NCI-H2107 treated with DMSO at 0.1 percent for 48 hours (cell line): ENCODE measurements at regions not wholly inside any gene's neighbourhood (a gene's known extent, or its start where the extent isn't known, plus 50 kb on each side); places are given as distances from the start of the nearest gene placed in this dataset.

Experiments used
- DNase-seq: peaks from one replicate; lab custom pipeline; 2025; ENCODE audit not compliant: unreplicated experiment; lab: John Stamatoyannopoulos, UW

- no peak for DNase-seq
These were observed 901.7 kb downstream of the KCNMA1 start for GRCh38 chr10:76735866-76736265.

- DNase-seq, result no peak
These were observed 904.1 kb downstream of the KCNMA1 start for GRCh38 chr10:76733441-76733936.

GRCh38 chr10:76732306-76732705, 905.3 kb downstream of the KCNMA1 start:
- no peak for DNase-seq

GRCh38 chr10:76729841-76730487, 907.6 kb downstream of the KCNMA1 start:
- no peak for DNase-seq

- no peak for DNase-seq
These were observed 908.3 kb downstream of the KCNMA1 start for GRCh38 chr10:76729346-76729745.

- no peak for DNase-seq
These were observed 910.6 kb downstream of the KCNMA1 start for GRCh38 chr10:76727038-76727437.

- DNase-seq, result no peak
These were observed 913.8 kb downstream of the KCNMA1 start for GRCh38 chr10:76723844-76724243.

- no peak for DNase-seq
These were observed 915.6 kb downstream of the KCNMA1 start for GRCh38 chr10:76721891-76722505.

- no peak for DNase-seq
These were observed 918.6 kb downstream of the KCNMA1 start for GRCh38 chr10:76719006-76719405.

- DNase-seq, result no peak
These were observed 920.5 kb downstream of the KCNMA1 start for GRCh38 chr10:76717141-76717540.

GRCh38 chr10:76711222-76711997, 926.2 kb downstream of the KCNMA1 start:
- DNase-seq, result no peak

GRCh38 chr10:76700241-76700640, 937.4 kb downstream of the KCNMA1 start:
- DNase-seq, result no peak

GRCh38 chr10:76697923-76698322, 939.7 kb downstream of the KCNMA1 start:
- DNase-seq, result no peak

GRCh38 chr10:76695069-76695468, 942.5 kb downstream of the KCNMA1 start:
- no peak for DNase-seq

- no peak for DNase-seq
These were observed 951.4 kb downstream of the KCNMA1 start for GRCh38 chr10:76686201-76686600.

GRCh38 chr10:76684968-76685367, 952.6 kb downstream of the KCNMA1 start:
- no peak for DNase-seq

- DNase-seq, result no peak
These were observed 956.5 kb downstream of the KCNMA1 start for GRCh38 chr10:76681153-76681552.

- DNase-seq, result no peak
These were observed 958.6 kb downstream of the KCNMA1 start for GRCh38 chr10:76679030-76679429.

GRCh38 chr10:76675951-76676587, 961.5 kb downstream of the KCNMA1 start:
- DNase-seq, result no peak

GRCh38 chr10:76675561-76675950, 962.1 kb downstream of the KCNMA1 start:
- DNase-seq, result no peak
